T-helper 2 cell treated with Interferon-gamma antibody and Interleukin-4, amounts not matched to agents 5 μg/mL and 100 μg/mL, for 36 hours (primary cell): ENCODE measurements at regions not wholly inside any gene's neighbourhood (a gene's known extent, or its start where the extent isn't known, plus 50 kb on each side); places are given as distances from the start of the nearest gene placed in this dataset.

Experiments used
- DNase-seq: peaks from one replicate; pipeline ENCODE4 v3.0.0; 2021; ENCODE audit warnings: low spot score
- H3K27ac Mint-ChIP-seq: one replicate; pipeline ENCODE4 v1.8.0; 2021; ENCODE audit warnings: mild to moderate bottlenecking, mixed read lengths
- H3K27me3 Mint-ChIP-seq: one replicate; pipeline ENCODE4 v1.8.0; 2021; ENCODE audit warnings: low read depth, mixed read lengths
- H3K36me3 Mint-ChIP-seq: one replicate; pipeline ENCODE4 v1.8.0; 2021; ENCODE audit warnings: low read depth, mixed read lengths
- H3K4me1 Mint-ChIP-seq: one replicate; pipeline ENCODE4 v1.8.0; 2021; ENCODE audit warnings: low read depth, mixed read lengths
- H3K4me3 Mint-ChIP-seq: one replicate; pipeline ENCODE4 v1.8.0; 2022; ENCODE audit warnings: mild to moderate bottlenecking, moderate library complexity, mixed read lengths
- H3K9me3 Mint-ChIP-seq: one replicate; pipeline ENCODE4 v1.8.0; 2021; ENCODE audit warnings: mixed read lengths

DNA sequence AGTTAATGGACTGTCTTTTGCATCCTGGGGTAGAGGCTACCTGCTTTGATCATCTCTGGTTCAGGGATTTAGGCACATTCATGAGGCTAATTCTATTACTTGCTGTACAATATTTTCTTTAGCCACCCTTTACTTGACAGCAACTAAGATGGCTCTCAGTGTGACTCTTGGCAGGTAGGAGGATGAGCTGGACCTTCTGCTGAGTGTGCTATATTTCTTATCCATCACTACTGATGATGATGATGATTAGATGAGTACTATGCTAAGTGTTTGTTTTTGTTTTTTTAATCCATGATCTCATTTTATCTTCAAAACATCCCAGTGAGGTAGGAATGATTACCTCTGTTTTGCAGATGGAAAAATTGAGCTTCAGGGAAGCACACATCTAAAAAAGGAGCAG lies 152.8 kb upstream of the WSCD2 start:
- no peak for DNase-seq
- no peaks in the 10 kb centered on the region for H3K4me1 Mint-ChIP-seq
- no peak overlapping the region for H3K4me3 Mint-ChIP-seq
- no peaks in the 10 kb centered on the region for H3K27me3 Mint-ChIP-seq
- H3K9me3 Mint-ChIP-seq = peaks cover 9% of the 10 kb centered on the region
- H3K36me3 Mint-ChIP-seq = no peaks in the 10 kb centered on the region
- no peak overlapping the region for H3K27ac Mint-ChIP-seq

DNA sequence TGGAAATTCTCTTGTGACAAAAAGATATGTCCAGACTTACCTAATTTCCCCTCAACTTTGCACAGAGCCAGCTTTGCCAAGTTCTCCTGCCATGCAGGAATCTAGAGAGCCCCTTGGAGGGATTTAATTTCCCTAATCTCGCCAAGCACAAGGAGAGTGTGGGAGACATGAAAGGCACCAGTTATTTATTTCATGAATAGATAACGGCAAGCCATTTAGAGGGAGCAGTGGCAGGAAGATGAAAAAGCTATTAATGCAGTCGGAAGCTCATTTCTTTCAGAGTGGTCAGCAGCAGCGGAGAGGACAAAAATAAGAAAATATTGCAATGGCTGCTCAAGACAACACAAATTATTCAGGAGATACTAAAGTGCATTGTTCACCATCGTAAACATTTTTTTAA lies 150.9 kb upstream of the WSCD2 start:
- Mint-ChIP-seq H3K27me3 (no peaks in the 10 kb centered on the region), H3K36me3 (no peaks in the 10 kb centered on the region)

DNA sequence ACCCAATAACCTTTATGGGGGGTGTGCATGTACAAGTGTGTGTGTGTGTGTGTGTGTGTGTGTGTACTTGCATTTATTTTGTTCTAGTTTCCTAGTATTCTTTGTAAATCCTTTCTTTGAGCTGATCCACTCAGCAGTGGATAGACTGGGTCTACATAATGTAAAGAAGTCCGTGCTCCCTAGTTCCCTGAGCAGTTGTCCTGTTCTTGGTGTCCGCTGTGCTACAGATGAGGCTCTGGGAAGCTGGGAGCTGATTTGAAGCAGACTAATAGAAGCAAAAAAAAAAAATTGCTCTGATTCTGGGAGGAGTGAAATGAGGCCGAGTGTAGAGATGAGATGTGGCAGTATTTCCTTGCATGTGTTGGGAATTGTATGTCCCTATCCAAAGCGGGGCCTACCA lies 150.4 kb upstream of the WSCD2 start:
- peaks cover 8% of the 10 kb centered on the region for H3K9me3 Mint-ChIP-seq
- no peaks in the 10 kb centered on the region for H3K4me1 Mint-ChIP-seq
- no peak for DNase-seq
- H3K4me3 Mint-ChIP-seq = no peak overlapping the region
- no peaks in the 10 kb centered on the region for H3K27me3 Mint-ChIP-seq
- H3K36me3 Mint-ChIP-seq = no peaks in the 10 kb centered on the region
- no peak overlapping the region for H3K27ac Mint-ChIP-seq

More for the DNA sequence above, 150.9 kb upstream of the WSCD2 start:
- no peaks in the 10 kb centered on the region for H3K4me1 Mint-ChIP-seq
- H3K4me3 Mint-ChIP-seq = no peak overlapping the region
- H3K9me3 Mint-ChIP-seq = peaks cover 9% of the 10 kb centered on the region
- H3K27ac Mint-ChIP-seq = no peak overlapping the region
- no peak for DNase-seq

DNA sequence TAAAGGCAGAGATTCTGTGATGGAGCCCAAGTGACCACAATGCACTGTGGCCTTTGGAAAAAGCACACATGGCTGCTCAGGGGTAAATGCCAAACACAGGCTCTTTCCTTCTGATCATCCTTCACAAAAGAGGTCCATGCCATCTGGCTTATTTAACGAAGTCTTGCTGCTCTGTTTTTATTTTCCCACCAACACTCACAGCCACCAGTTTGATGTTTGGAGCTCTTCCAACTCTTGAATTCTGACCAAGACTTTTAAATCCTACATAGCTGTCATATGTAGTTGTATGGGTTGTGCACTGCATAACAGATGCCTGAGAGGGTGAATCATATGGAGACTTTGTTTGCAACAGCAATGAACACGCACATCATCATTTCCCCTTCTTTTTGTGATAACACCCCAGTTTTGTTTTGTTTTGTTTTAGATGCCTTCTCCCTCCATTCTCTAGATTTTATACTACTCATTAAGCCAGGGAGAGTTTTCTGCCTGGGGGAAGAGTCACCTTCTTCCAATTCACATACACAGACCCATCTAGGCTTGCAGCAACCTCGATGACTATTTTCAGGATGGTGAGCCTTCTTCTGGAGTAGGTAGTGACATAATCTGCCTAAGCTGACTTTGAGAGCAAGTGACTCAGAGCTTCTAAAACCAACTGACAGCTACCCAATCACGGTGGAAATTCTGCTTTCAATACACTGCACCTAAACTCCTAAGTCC lies 145.2 kb upstream of the WSCD2 start:
- no peaks in the 10 kb centered on the region for H3K27me3 Mint-ChIP-seq
- no peaks in the 10 kb centered on the region for H3K4me1 Mint-ChIP-seq
- H3K9me3 Mint-ChIP-seq = no peaks in the 10 kb centered on the region
- no peak overlapping the region for H3K4me3 Mint-ChIP-seq
- no peaks in the 10 kb centered on the region for H3K36me3 Mint-ChIP-seq
- no peak for DNase-seq
- no peak overlapping the region for H3K27ac Mint-ChIP-seq

GRCh38 chr12:107984973-107985372 lies 144.1 kb upstream of the WSCD2 start:
- no peak overlapping the region for H3K27ac Mint-ChIP-seq
- no peaks in the 10 kb centered on the region for H3K36me3 Mint-ChIP-seq
- no peak for DNase-seq
- H3K4me1 Mint-ChIP-seq = no peaks in the 10 kb centered on the region
- H3K9me3 Mint-ChIP-seq = no peaks in the 10 kb centered on the region
- peaks cover 5% of the 10 kb centered on the region for H3K27me3 Mint-ChIP-seq
- H3K4me3 Mint-ChIP-seq = no peak overlapping the region

DNA sequence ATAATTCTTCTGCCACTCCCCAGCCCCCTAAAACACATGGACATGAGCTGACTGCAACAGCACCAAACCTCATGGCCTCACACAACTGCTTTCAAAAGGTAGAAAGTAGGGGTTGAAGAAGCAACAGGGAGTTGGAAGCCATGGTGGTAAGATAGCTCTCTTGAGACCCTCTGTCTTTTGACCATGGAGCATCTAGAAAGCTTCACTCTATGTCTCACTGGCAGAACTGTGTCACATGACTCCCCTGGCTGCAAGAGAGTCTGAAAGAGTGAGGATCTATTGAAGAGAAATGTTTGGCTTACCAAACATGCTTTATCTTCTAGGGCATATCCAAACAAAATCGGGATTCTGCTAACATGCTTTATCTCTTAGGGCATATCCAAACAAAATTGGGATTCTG lies 142.9 kb upstream of the WSCD2 start:
- Mint-ChIP-seq H3K27me3 (peaks cover 5% of the 10 kb centered on the region), H3K9me3 (no peaks in the 10 kb centered on the region), H3K4me3 (no peak overlapping the region), H3K36me3 (no peaks in the 10 kb centered on the region), H3K4me1 (no peaks in the 10 kb centered on the region), H3K27ac (no peak overlapping the region)
- no peak for DNase-seq

DNA sequence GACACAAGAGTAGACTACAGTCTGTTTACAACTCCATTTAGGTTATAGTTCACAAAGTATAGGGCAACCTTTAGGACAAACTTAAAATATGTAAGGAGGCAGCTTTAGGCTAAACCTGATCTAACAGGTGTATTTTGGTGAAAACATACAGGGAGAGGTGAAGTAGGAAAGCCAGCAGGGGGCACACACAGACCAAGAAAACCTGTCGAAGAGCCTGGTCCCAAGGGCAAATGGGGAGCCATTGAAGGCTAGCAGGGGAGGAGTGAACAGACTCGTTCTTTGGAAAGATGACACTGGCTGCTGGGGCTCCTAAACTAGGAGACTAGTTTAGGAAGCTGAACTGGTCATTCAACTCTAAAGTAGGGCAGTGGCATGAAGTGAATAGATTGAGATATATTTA lies 138.8 kb upstream of the WSCD2 start:
- DNase-seq = no peak
- Mint-ChIP-seq H3K36me3 (no peaks in the 10 kb centered on the region), H3K4me1 (no peaks in the 10 kb centered on the region), H3K27me3 (peaks cover 8% of the 10 kb centered on the region), H3K4me3 (no peak overlapping the region), H3K9me3 (no peaks in the 10 kb centered on the region), H3K27ac (no peak overlapping the region)

DNA sequence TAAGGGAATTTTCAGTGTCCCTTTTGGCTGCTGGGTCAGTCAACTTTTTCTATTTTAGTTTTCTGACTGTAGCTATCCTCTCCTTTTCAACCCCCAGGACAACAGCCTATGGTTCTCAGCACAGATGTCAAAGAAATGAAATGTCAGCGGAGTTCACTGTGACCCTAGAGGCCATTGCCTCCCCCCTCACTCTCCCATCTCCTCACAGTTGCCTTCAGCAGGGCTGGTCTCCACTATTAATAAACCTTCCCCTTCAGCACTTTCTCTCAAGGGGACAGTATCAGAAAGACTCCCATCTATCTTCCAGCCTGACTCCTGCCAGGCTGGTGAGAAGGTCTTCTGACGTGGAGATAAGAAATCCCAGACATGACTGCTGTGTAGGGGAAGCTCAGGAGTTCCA lies 137.1 kb upstream of the WSCD2 start:
- Mint-ChIP-seq H3K36me3 (no peaks in the 10 kb centered on the region), H3K4me1 (no peaks in the 10 kb centered on the region), H3K27me3 (peaks cover 13% of the 10 kb centered on the region), H3K27ac (no peak overlapping the region), H3K4me3 (no peak overlapping the region), H3K9me3 (no peaks in the 10 kb centered on the region)
- DNase-seq = no peak

DNA sequence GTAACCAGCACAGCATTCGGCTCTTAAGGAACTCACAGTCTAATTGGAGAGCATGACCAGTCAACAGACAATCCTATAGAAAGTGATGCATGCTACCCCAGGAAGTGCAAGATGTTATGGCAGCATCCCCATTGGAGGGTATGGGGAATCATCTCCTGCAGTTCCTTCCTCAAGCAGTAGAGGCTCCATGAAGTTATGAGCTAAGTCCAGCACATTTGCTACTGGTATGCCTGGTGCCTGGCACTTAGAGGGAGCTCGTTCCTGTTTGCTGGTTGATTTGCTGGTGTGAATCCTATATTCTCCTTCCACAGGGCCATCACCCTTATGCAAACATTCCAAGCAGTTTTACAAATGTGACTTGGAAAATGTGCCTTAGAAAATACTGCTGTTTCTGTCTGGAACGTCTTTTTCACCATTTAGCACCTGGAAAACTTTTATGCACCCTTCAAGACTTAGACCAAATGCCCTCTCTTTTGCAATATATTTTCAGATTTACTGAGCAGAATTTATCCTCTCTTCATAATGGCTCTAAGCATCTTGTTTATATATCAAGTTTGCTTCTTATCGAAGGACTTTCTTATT lies 136.1 kb upstream of the WSCD2 start:
- Mint-ChIP-seq H3K27ac (no peak overlapping the region), H3K36me3 (no peaks in the 10 kb centered on the region), H3K4me1 (no peaks in the 10 kb centered on the region), H3K9me3 (no peaks in the 10 kb centered on the region), H3K4me3 (no peak overlapping the region), H3K27me3 (peaks cover 13% of the 10 kb centered on the region)
- no peak for DNase-seq

- no peaks in the 10 kb centered on the region for H3K9me3 Mint-ChIP-seq
- H3K36me3 Mint-ChIP-seq = no peaks in the 10 kb centered on the region
- no peak overlapping the region for H3K4me3 Mint-ChIP-seq
- H3K27me3 Mint-ChIP-seq = peaks cover 8% of the 10 kb centered on the region
- no peak for DNase-seq
- H3K27ac Mint-ChIP-seq = no peak overlapping the region
- no peaks in the 10 kb centered on the region for H3K4me1 Mint-ChIP-seq
These were observed 130.2 kb upstream of the WSCD2 start for GRCh38 chr12:107998863-107999262.

- Mint-ChIP-seq H3K27me3 (peaks cover 4% of the 10 kb centered on the region), H3K4me1 (no peaks in the 10 kb centered on the region), H3K4me3 (no peak overlapping the region), H3K9me3 (no peaks in the 10 kb centered on the region), H3K36me3 (no peaks in the 10 kb centered on the region), H3K27ac (no peak overlapping the region)
- no peak for DNase-seq
These were observed 129.0 kb upstream of the WSCD2 start for GRCh38 chr12:108000111-108000510.

GRCh38 chr12:108004319-108004718 lies 124.8 kb upstream of the WSCD2 start:
- Mint-ChIP-seq H3K27me3 (no peaks in the 10 kb centered on the region), H3K4me3 (no peak overlapping the region), H3K9me3 (no peaks in the 10 kb centered on the region), H3K36me3 (no peaks in the 10 kb centered on the region), H3K27ac (no peak overlapping the region), H3K4me1 (no peaks in the 10 kb centered on the region)
- no peak for DNase-seq

DNA sequence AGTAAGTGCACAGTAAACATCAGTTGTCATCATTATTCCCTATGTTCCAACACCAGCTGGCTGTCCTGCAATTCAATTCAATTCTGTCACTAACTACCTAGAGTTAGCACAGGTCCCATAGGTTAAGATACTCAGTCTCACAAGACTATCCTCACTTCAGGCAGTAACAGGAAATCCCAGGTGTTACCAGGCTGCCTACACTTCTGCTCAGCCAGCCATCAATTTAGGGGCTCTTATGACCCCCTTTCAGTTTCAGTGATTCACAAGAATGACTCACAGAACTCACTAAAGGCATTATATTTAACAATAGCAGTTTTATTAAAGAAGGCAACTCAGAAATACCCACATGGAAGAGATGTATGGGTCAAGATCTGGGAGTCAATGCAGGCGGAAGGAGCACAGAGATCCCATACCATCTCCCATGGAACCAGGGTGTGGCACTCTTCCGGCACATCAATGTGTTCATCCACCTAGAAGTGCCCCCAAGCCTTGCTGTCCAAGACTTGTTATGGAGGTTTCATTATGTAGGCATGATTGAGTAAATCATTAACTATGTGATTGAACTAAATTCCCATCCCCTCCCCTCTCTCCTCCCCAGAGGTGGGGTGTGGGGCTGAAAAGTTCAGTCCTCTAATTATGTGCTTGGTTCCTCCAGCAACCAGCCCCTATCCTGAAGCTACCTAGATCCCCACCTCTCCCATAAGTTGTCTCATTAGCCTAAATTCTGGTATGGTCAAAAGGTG lies 120.8 kb upstream of the WSCD2 start:
- H3K9me3 Mint-ChIP-seq = no peaks in the 10 kb centered on the region
- no peak overlapping the region for H3K27ac Mint-ChIP-seq
- no peaks in the 10 kb centered on the region for H3K4me1 Mint-ChIP-seq
- DNase-seq = no peak
- H3K27me3 Mint-ChIP-seq = no peaks in the 10 kb centered on the region
- no peaks in the 10 kb centered on the region for H3K36me3 Mint-ChIP-seq
- no peak overlapping the region for H3K4me3 Mint-ChIP-seq

DNA sequence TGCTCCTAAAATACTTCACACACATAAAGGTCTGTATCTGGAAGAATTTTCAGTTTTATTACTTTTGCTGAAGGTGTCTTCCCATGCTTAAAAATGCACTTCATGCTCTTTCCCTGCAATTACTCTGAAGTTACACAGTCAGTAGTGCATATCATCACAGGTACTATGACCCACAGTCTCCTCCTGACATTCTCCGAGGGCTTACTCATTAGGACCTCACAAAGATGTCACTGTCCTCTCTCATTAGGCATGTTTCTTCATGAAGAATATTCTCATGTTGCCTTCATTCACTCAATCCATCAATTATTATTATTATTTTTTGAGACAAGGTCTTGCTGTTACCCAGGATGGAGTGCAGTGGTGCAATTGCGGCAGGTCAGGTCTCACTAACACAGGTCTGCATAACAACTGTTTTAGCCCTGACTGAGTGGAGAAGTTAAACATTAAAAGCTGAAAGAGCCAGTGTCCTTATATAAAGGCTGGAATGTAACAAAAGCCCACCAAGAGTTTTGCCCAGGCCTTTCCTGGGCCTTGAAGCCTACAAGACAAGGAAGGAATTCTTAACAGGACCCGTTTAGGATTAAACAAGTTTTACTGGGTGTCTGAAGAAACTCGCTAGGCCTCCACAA lies 119.5 kb upstream of the WSCD2 start:
- H3K4me1 Mint-ChIP-seq = no peaks in the 10 kb centered on the region
- H3K36me3 Mint-ChIP-seq = no peaks in the 10 kb centered on the region
- no peaks in the 10 kb centered on the region for H3K27me3 Mint-ChIP-seq
- no peaks in the 10 kb centered on the region for H3K9me3 Mint-ChIP-seq
- no peak overlapping the region for H3K27ac Mint-ChIP-seq
- H3K4me3 Mint-ChIP-seq = no peak overlapping the region
- no peak for DNase-seq
